HG03159 (cell line): ENCODE measurements at regions not wholly inside any gene's neighbourhood (a gene's known extent, or its start where the extent isn't known, plus 50 kb on each side); places are given as distances from the start of the nearest gene placed in this dataset.
A peak's percentile ranks its signal among the peaks of the same experiment; 100 is the strongest.

Source experiments
- ATAC-seq: cut with Tn5 transposase; IDR thresholded peaks from one replicate; pipeline ENCODE4 v1.9.1; 2021; ENCODE audit warnings: mild to moderate bottlenecking, moderate library complexity; ENCODE audit not compliant: unreplicated experiment

- ATAC-seq: peak; percentile 76
Observed at GRCh38 chr5:159773062-159773924, 143.0 kb upstream of the ADRA1B start.

- no peak for ATAC-seq
Observed at GRCh38 chr5:159774476-159775031, 141.7 kb upstream of the ADRA1B start.

DNA sequence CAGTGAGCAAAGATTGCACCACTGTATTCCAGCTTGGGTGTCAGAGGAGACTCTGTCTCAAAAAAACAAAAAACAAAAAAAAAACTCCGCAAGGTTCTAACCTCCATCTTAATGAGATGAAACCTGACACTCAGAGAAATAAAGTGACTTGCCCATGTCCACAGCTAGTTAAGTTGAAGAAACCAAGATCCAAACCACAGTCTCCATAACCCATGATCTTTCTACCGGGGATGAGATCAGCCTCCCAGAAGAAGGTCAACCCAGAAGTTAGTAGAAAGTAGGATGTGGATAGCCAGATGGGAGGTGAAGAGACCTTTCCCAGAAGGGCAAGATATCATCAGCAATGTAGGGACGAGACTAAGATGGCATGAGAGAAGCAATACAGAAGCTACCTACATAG is 140.4 kb upstream of the ADRA1B start:
- no peak for ATAC-seq

DNA sequence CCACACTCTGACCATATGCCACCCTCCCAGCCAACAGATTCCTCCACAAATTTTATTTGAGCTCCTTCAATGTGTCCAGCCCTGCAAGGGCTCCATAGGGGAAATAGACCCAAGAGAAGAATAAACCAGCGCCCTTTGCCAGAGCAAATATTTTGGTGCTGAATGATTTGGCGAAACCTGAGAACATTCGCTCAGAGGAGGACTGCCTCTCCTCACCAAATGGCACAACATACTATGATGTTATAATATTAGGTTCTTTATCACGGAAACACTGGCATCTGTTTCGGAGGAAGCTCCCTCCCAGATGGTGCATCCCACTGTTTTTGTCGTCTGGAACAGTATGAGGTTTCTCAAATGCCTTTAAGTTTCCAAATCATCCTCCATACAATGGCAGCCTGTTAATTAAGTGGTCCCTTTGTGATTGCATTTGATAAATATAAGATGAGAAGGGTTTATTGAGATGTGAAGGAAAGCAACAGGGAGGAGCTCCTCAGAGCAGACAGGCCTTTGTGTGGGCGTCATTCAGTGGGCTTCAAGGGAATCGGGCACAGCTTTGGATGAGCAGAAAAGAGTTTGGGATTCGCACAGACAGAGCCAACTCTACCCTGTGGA is 139.1 kb upstream of the ADRA1B start:
- no peak for ATAC-seq

DNA sequence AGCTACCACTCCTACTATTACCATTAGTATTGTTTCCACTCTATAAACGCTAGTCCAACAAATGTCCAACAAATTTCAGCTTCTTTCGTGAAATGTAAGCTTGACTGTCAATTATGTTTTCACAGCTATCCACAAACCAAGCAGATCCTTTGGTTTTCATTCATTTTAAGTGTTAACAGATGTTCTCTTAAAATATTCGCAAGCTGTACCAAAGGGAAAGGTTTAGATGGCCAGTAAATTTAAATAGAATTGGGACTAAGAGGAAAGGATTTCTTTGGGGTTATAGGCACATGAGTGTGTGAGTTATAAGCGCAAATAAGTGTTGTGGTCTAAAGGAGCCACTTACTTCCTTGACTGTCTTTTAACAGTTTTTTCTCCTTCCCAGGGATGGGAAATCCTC is 136.8 kb upstream of the ADRA1B start:
- no peak for ATAC-seq

- no peak for ATAC-seq
Observed at GRCh38 chr5:159780246-159780645, 136.0 kb upstream of the ADRA1B start.

- ATAC-seq: no peak
Observed at GRCh38 chr5:159781626-159782157, 134.6 kb upstream of the ADRA1B start.

- ATAC-seq: no peak
Observed at GRCh38 chr5:159782197-159782994, 133.9 kb upstream of the ADRA1B start.

GRCh38 chr5:159782995-159783300 is 133.3 kb upstream of the ADRA1B start:
- ATAC-seq: no peak

GRCh38 chr5:159783726-159784247 is 132.5 kb upstream of the ADRA1B start:
- ATAC-seq: no peak

DNA sequence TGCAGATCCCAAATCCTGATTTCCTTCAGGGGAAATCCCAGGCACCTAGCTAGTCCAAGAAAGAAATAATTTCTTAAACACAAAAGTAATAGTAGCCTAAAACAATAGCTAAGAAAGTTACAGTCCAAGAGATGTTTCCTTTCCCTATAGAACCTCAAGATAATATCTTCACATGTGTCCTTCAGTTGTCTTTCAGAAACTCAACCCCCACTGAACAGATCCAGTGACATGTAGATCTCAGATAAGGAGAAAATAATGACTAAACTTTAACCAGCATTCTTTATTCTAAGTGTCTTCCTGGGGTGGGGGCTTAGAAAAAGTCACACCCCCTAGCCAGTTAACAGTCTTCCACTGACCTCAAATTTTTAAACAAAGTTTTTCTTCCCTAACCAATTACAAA is 131.3 kb upstream of the ADRA1B start:
- no peak for ATAC-seq

GRCh38 chr5:159785656-159786055 is 130.6 kb upstream of the ADRA1B start:
- ATAC-seq: no peak

- no peak for ATAC-seq
Observed at GRCh38 chr5:159786201-159786600, 130.1 kb upstream of the ADRA1B start.

GRCh38 chr5:159786901-159787691 is 129.2 kb upstream of the ADRA1B start:
- no peak for ATAC-seq

GRCh38 chr5:159787837-159788236 is 128.4 kb upstream of the ADRA1B start:
- no peak for ATAC-seq

DNA sequence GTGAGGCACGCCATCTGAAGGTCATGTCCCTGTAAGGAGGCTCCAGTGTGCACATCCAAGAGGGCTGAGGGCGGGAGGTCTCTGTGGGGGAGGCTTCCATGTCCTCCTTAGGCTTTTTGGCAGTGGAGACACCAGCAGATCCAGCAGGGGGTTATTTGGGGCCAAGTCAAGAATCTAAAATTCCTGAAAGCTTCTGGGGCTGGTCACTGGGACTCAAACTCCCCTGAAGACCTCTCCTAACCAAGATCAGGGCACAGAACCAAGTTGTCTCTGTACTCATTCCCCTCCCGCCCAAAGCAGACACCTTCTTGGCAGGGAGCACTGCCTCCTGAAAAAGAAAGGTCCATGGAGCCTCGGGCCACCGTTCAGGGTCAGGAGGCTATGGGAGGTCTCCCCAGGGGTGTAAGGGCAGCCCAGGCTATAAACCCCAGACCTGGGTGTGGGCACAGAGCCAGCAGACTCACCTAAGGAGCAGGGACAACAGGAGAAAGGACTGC is 127.4 kb upstream of the ADRA1B start:
- no peak for ATAC-seq

DNA sequence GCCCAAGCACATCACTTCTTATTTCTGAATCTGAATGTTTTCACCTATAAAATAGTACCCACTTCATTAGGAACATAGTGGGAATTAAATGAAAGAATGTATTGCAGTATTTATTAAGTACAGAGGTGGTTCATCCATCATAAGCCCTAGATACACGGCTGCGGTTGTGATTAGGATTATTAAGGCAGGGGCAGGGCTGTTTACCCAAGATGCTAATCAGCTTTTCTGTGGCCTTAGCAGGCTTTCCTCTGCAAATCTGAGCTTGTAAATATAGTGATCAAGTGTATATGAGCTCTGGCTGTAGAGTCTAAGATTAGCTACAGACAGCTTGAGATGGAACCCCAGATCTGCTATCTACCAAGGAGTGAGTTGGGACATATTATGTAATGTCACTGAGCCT is 124.1 kb upstream of the ADRA1B start:
- ATAC-seq: no peak

DNA sequence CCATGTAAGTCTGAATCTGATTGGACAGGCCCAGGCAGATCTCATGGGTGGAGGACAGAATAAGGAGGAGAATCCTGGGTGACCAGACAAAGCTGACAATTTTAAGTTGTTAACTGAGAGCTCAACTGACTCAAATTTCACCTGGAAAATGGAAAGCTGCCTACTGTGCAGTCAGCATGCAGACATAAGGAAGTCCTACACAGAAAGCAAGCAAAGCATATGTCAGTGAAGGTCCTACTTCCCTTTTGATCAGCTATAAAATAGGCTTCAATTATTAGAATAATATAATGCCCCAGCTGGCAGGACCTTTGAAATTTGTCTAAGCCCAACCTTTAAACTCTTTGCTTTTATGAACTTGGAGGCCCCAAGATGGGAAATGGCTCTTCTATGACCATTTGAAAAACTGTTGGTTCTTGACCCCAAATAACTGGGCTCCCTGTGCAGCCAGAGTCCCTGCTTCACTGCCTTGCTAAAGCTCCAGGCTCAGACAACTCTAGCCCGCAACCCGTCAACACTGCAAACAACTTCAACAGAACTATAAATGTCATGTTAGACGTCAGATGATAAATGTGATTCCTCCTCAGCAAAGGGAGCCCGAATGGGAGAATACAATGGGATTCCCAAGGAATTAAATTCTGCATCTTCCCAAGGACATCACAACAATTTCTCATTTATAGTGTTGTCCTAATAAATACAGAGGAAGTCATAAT is 118.9 kb upstream of the ADRA1B start:
- no peak for ATAC-seq

- no peak for ATAC-seq
Observed at GRCh38 chr5:159799701-159800100, 116.6 kb upstream of the ADRA1B start.
